NCI-H2107 treated with DMSO at 0.1 percent for 48 hours (cell line): ENCODE measurements at regions not wholly inside any gene's neighbourhood (a gene's known extent, or its start where the extent isn't known, plus 50 kb on each side); places are given as distances from the start of the nearest gene placed in this dataset.

Experiments
- DNase-seq: peaks from one replicate; lab custom pipeline; 2025; ENCODE audit not compliant: unreplicated experiment; lab: John Stamatoyannopoulos, UW

DNA sequence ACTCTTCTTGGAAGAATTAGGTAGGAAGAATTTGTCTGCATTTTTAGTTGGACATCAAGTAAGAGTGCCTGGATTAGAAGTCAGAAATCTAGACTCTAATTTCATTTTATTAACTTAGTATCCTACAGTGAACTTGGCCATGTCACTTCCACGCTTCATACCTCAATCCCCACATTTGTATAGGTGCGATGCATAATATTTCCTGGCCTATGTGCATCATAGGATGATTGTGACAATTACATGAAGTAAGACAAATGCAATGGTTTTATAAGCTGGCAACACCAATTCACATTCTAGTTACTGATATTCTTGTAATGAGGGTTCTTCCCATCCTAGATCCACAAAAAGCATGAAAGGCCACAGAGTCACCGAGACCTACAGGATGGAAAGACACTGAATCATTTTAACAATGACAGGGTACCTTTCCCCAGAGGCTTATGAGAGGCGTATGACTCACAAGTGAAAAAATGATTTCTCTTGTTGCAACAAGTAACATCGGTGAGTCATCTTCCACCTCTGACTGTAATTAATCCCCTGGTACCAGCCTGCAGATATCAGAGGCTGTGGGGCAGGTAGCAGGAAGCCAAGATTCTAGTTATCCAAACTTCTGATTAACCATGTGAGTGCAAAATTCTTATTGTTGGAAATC, 56.0 kb upstream of the OR5AK2 start:
- DNase-seq = no peak

DNA sequence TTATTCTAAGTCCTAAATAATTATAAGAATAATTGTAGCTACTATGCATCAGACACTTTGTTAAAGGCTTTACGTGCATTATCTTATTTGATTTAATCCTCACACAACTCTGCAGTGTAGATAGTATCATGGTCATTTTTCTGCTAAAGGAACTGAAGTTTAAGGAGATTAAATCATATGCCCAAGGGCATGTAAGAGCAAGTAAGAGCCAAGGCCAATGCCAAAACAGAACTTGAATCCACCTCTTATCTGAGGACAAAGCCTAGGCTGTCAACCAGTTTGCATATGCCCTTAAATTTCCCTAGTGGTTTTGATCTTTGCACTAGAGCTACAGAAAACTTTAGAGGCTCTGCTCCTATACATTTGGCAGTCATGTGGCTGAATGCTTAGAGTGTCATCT, 65.6 kb upstream of the OR5AK2 start:
- no peak for DNase-seq

DNA sequence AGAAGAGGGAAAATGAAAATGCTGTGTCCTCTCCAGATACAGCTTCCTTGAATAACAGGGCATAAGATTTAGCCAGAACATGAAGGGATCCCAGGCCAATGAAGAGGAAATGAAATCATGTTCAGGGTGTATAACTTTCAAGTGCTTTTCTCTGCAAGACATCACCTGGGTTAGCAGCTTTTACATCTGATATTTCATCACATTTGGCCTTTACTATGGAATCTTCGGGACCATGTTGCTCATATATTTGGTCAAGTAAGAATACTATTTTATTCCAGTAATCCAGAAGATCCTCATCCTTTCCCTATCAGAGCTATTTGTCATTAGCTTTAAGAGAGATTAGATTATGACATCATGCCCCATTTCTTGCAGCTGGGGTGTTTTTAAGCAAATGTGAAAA, 66.3 kb upstream of the OR5AK2 start:
- no peak for DNase-seq

DNA sequence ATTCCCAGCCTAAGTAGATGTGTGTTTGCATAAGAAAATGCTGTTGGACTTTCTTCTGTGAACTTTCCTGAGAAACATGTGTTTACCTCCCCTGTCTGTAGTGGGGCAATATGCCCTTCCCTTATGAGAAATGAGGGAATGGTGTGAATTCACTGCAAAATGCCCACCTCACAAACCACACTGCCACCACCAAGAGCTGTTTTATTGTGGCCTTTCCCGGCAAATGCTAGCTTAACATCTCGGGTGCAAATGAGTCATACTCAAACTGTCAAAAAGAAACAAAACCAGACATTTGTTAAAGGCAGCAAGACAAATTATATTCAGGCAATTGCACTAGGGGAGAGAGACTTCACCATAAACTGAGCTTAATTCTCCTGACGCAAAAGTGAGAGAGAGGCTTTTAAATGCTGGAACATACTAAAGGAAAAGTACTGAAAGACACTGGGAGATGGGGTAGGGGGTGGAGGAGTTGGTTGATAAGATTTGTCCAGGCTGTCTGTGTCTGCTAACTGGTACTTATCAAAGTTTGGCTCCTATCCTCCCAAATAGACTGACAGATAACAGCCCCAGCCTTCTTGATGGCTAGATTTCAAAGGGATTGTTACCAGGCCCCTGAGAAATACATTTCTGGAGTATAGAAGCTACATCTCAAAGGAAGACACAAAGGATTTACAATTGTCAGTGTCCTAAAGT, 70.9 kb upstream of the OR5AK2 start:
- no peak for DNase-seq

GRCh38 chr11:56916587-56916986, 72.1 kb upstream of the OR5AK2 start:
- DNase-seq = no peak

GRCh38 chr11:56916162-56916561, 72.6 kb upstream of the OR5AK2 start:
- no peak for DNase-seq

- no peak for DNase-seq
These were observed 77.4 kb upstream of the OR5AK2 start for GRCh38 chr11:56911312-56911711.

GRCh38 chr11:56910785-56911184, 77.9 kb upstream of the OR5AK2 start:
- DNase-seq = no peak

DNA sequence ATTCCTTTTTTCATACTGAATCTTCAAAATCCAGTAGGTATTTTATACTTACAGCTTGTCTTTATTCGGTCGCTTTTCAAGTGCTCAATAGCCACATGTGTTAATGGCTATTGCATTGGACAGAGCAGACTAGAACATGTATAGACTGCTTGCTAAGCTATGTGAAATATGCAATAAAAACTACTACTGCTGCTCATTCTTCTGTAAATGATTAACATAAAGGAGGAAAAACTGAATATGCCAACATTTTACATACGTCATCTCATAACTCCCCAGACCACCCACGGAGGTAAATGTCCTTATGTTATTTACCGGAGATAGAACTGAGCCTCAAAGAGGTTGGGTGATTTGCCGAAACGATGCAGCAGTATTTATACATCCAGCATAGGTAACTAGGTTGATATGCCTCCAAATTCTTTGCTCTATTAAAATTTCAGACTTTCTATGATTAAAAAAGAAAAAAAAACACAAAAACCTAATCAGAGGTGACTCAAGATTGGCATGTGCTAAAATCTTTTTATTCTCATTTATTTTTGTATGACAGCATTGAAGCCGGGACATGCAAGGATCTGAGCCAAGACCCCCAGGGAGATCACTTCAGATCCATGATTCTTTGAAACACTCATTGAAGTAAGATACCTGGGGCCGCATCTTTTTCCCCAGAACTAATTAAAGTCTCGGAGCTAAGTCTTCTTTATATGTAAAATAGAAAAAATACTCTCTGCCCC, 78.5 kb upstream of the OR5AK2 start:
- DNase-seq = no peak

DNA sequence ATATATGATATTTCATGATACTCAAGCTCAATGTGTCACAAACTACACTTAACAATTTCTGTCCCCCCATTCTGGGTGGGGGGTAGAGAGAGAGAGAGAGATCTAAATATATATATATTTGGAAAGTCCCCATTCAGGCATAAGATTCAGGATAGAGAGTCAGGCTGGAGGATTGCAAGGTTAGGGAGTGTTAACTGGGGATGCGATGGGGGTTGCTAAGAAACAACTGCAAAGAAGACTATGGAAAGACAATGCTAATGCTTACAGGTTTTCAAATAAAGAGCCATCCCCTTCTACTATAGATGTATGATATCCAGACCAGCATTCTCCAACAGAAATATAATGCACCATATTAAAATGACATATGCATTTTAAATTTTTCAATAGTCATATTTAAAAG, 79.2 kb upstream of the OR5AK2 start:
- no peak for DNase-seq

DNA sequence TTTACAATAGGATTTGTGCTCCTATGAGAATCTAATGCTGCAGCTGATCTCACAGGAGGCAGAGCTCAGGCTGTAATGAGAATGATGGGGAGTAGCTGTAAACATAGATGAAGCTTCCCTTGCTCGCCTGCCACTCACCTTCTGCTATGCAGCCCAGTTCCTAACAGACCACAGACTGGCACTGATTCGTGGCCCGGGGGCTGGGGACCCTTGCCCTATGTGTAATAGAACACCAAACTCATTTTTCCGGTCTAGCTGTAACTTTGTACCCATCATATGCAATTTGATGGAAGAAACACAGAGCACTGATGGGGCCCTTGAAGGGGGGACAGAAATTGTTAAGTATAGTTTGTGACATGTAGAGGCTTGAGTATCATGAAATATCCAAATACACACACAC, 79.6 kb upstream of the OR5AK2 start:
- no peak for DNase-seq

DNA sequence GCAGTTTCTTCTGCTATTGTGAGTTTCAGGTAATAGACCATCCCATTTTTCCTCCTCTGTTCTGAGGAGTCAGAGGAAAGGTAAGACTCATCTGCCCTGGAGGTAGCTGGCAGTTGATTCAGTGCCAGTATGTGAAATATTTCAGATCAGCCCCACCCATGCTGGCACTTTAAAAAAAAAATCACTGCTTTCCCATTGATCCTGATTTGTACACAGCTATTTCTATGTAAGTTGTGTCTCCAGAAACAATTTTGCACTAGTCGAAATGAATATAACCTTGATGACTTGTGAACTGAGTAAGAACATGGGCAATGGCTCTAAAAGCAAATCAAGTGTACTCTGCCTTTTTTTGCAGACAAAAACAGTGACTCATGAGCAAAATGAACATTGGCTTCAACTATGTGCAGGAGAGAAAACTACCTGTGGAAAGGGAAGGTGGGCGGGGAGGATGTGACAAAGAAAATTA, 82.0 kb upstream of the OR5AK2 start:
- DNase-seq = no peak

DNA sequence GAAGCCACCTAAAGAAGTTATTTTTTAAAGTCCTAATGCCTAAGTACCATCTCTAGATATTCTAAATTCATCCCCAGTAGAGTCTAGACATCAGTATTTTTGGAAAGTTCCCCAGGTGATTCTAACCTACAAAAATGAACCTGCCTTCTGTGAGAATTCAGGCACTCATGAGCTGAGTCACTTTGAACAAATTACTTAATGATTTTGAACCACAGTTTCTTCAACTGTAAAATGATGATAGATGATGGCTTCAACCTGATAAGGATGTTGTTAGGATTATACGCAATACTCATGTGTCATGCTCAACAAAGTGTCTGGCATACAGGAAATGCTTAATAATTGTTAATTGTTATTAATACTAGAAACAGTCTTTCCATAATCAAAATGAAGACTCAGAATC, 82.8 kb upstream of the OR5AK2 start:
- DNase-seq = no peak

DNA sequence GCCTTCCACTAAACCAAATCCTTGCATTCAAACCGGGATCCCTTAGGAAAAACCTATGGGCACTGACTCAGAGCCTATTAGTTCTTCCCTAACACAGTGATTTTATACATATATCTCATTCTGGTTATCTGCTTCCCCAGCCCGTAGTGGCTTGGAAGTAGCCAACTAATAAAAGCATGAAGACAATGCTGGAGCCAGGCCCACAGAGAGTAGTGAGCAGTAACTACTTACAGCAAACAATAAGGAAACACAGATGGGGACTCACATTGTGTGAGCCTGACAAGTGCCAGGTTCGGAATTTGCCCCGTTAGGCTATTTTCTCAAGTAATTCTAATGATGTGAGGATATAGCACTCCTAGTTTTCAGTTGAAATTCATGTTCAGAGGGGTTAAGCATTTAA, 83.3 kb upstream of the OR5AK2 start:
- DNase-seq = no peak

GRCh38 chr11:56898856-56899255, 89.9 kb upstream of the OR5AK2 start:
- no peak for DNase-seq

DNA sequence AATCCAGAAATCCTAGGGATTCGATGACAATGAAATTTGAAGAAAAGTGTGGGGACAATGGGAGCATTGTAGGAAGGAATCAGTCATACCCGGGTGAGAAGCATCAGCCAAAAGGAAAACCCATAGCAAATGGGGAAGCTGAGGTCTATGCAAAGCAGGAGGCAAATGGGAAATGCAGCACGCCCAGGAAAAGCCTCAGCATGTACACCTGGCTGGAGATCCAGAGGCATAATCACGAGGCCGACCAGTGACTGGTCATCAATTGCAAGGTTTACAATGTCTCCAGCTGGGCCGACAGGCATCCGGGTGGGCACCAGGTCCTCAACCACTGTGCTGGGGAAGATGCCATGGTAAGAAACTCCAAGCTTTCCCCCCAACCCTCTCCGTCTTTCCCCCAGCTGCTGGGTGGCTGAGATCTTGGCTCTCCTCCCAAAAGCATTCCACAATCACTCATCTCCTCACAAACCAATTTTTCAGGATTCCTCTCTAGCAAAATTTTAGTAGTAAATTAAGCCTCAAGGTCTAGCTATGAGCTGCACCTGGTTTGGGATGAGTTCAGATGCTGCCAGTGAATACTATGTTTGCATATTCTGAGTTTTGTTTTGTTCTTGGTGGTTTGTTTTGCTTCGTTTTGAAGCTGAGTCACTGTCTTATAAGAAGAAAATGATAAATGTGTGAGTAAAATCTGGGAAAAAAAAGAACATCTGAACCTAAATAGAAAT, 98.0 kb upstream of the OR5AK2 start:
- DNase-seq = no peak

- DNase-seq = no peak
These were observed 98.7 kb upstream of the OR5AK2 start for GRCh38 chr11:56889986-56890385.

GRCh38 chr11:56887940-56888339, 100.8 kb upstream of the OR5AK2 start:
- DNase-seq = no peak

DNA sequence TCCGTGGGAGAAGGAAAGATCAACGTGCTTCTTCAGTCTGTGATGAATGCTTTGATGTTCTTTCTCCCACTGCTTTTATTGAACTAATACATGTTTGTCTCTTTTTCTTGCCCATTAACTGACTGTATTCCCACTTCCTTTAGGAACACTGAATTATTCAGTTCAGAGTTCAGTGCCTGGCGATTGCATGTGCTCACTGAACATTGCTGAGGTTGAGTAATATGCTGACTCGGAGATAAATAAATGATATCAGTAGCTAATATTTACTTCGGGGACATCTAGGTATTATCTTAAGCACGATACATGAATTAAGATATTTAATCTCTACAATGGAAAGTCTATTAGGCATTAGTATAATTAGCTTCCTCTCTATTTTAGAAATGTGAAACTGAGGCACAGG, 102.3 kb upstream of the OR5AK2 start:
- DNase-seq = no peak

GRCh38 chr11:56885854-56886253, 102.9 kb upstream of the OR5AK2 start:
- no peak for DNase-seq

DNA sequence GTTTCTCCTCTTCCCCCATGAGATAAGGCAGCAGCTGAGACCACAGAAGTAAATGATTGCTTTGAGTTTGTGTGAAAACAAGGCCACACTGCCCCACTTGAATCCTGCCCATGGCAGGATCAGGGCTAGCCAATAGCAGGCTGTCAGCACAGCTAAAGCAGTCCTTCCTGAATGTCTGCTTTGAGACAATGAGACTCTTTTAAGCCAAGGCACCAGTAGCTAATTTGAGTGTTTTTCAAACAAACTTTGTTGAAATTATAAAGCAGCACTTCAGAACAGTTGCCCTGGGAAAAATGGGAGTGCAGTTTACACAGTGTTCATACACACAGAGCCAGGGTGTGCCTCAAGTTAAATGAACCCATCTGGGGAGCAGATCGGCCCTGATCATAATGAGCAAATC, 103.5 kb upstream of the OR5AK2 start:
- DNase-seq = no peak
